ENCODE measurements at regions not wholly inside any gene's neighbourhood (a gene's known extent, or its start where the extent isn't known, plus 50 kb on each side); places are given as distances from the start of the nearest gene placed in this dataset.

GRCh38 chr5:43875741-43876140 lies 272.8 kb downstream of the NNT start:
- no peak for TF ChIP-seq CTCF (IDR thresholded peaks at IDR 0.05)
- no peak for TF ChIP-seq POLR2A (IDR thresholded peaks at IDR 0.05)
- no peak for TF ChIP-seq POLR2AphosphoS5 (IDR thresholded peaks at IDR 0.05)
- TF ChIP-seq EP300 (IDR thresholded peaks at IDR 0.05) = no peak
